HEK293 (cell line): ENCODE measurements at regions not wholly inside any gene's neighbourhood (a gene's known extent, or its start where the extent isn't known, plus 50 kb on each side); places are given as distances from the start of the nearest gene placed in this dataset.

Source experiments
- CTCF ChIA-PET: fragments of 350-600 bp; formaldehyde crosslinking; extraction: SDS; loops from one replicate; lab custom pipeline; 2021; ENCODE audit warnings: antibody characterized with exemption; lab: Yijun Ruan, JAX
- POLR2A ChIA-PET: fragments of 300-600 bp; formaldehyde crosslinking; extraction: SDS; loops from one replicate; lab custom pipeline; 2020; ENCODE audit warnings: antibody characterized with exemption, inconsistent platforms; lab: Yijun Ruan, JAX
- H3K27ac ChIP-seq: fragments of 200-500 bp; sonication (Bioruptor generic); 2 replicates; pipeline ENCODE4 v1.5.1; 2014; ENCODE audit warnings: low read depth, low read length, control low read depth, inconsistent platforms; ENCODE audit errors: extremely low read depth
- H3K36me3 ChIP-seq, 2 experiments: fragments of 200-500 bp in 1 of 2; sonication (Bioruptor generic) in 1 of 2; 1 replicate in 1 of 2; 2 replicates in 1 of 2; pipeline ENCODE4 v1.5.1; 2014 to 2017; ENCODE audit warnings: inconsistent platforms in 2 of 2, low read length in 2 of 2; ENCODE audit not compliant: control insufficient read depth in 2 of 2, insufficient read depth in 1 of 2
- H3K4me1 ChIP-seq: fragments of 200-500 bp; sonication (Bioruptor generic); 2 replicates; pipeline ENCODE4 v1.5.1; 2014; ENCODE audit warnings: mild to moderate bottlenecking, low read length, inconsistent platforms; ENCODE audit not compliant: control insufficient read depth, insufficient read depth
- H3K4me3 ChIP-seq: 2 replicates; pipeline ENCODE4 v1.5.1; 2011; ENCODE audit warnings: low read depth, mild to moderate bottlenecking, control low read depth, low read length, moderate library complexity
- H3K9me3 ChIP-seq: fragments of 200-500 bp; sonication (Bioruptor generic); 2 replicates; pipeline ENCODE4 v1.5.1; 2014; ENCODE audit warnings: low read depth, low read length, inconsistent platforms; ENCODE audit not compliant: control insufficient read depth, insufficient read depth
- ELK4 ChIP-seq: IDR thresholded peaks from 2 replicates; pipeline ENCODE4 v1.6.1; 2011; ENCODE audit warnings: mild to moderate bottlenecking, low read depth, low read length, borderline replicate concordance
- FEZF1 ChIP-seq: fragments of 450-650 bp; formaldehyde crosslinking; IDR thresholded peaks from 2 replicates; pipeline ENCODE4 v1.5.1; 2016; ENCODE audit warnings: missing biosample characterization, missing genetic modification characterization
- PRDM2 ChIP-seq: fragments of 450-650 bp; formaldehyde crosslinking; IDR thresholded peaks from 2 replicates; pipeline ENCODE4 v1.5.1; 2016; ENCODE audit warnings: missing biosample characterization, missing genetic modification characterization, borderline replicate concordance
- SP2 ChIP-seq: fragments of 450-650 bp; formaldehyde crosslinking; IDR thresholded peaks from 2 replicates; pipeline ENCODE4 v1.5.1; 2016; ENCODE audit warnings: missing biosample characterization, missing genetic modification characterization
- ZEB2 ChIP-seq: fragments of 450-650 bp; formaldehyde crosslinking; IDR thresholded peaks from 2 replicates; pipeline ENCODE4 v1.5.1; 2016; ENCODE audit warnings: missing biosample characterization, missing genetic modification characterization
- ZNF157 ChIP-seq: fragments of 450-650 bp; formaldehyde crosslinking; IDR thresholded peaks from 2 replicates; pipeline ENCODE4 v1.5.1; 2016; ENCODE audit warnings: missing biosample characterization, missing genetic modification characterization
- ZNF184 ChIP-seq: fragments of 450-650 bp; IDR thresholded peaks from 2 replicates; pipeline ENCODE4 v1.5.1; 2018; ENCODE audit warnings: missing biosample characterization, mild to moderate bottlenecking, missing genetic modification characterization
- ZNF354C ChIP-seq: fragments of 450-650 bp; formaldehyde crosslinking; IDR thresholded peaks from 2 replicates; pipeline ENCODE4 v1.5.1; 2016; ENCODE audit warnings: missing biosample characterization, missing genetic modification characterization, low read depth, borderline replicate concordance
- ZNF394 ChIP-seq: fragments of 450-650 bp; formaldehyde crosslinking; IDR thresholded peaks from 2 replicates; pipeline ENCODE4 v1.5.1; 2016; ENCODE audit warnings: missing biosample characterization, missing genetic modification characterization, mild to moderate bottlenecking, moderate library complexity, borderline replicate concordance
- ZNF423 ChIP-seq: fragments of 450-650 bp; formaldehyde crosslinking; IDR thresholded peaks from 2 replicates; pipeline ENCODE4 v1.5.1; 2016; ENCODE audit warnings: missing biosample characterization, missing genetic modification characterization
- ZNF514 ChIP-seq: fragments of 450-650 bp; formaldehyde crosslinking; IDR thresholded peaks from 2 replicates; pipeline ENCODE4 v1.5.1; 2016; ENCODE audit warnings: missing biosample characterization, missing genetic modification characterization
- ZNF518A ChIP-seq: fragments of 450-650 bp; formaldehyde crosslinking; conservative IDR thresholded peaks from 2 replicates; pipeline ENCODE4 v1.5.1; 2016; ENCODE audit warnings: low read depth, missing biosample characterization, missing genetic modification characterization
- ZNF529 ChIP-seq: fragments of 450-650 bp; formaldehyde crosslinking; IDR thresholded peaks from 2 replicates; pipeline ENCODE4 v1.5.1; 2017; ENCODE audit warnings: missing genetic modification characterization, missing biosample characterization; ENCODE audit not compliant: insufficient replicate concordance
- ZNF639 ChIP-seq: fragments of 450-650 bp; formaldehyde crosslinking; IDR thresholded peaks from 2 replicates; pipeline ENCODE4 v1.5.1; 2016; ENCODE audit warnings: missing biosample characterization, missing genetic modification characterization
- ZNF704 ChIP-seq: fragments of 450-650 bp; formaldehyde crosslinking; IDR thresholded peaks from 2 replicates; pipeline ENCODE4 v1.5.1; 2016; ENCODE audit warnings: missing biosample characterization, missing genetic modification characterization

GRCh38 chr13:24085662-24086061 is 74.9 kb upstream of the SPATA13 start:
- Histone ChIP-seq H3K4me3 (no peak overlapping the region), H3K36me3 (no peaks in the 10 kb centered on the region), H3K4me1 (no peaks in the 10 kb centered on the region), H3K9me3 (no peaks in the 10 kb centered on the region), H3K27ac (no peak overlapping the region)
- ChIA-PET POLR2A (no interaction called here), CTCF (no interaction called here)
- TF ChIP-seq ZNF514 (no peak), ELK4 (no peak), SP2 (tag by site-specific recombination) (no peak), ZNF639 (tag by site-specific recombination) (no peak), ZNF394 (tag by site-specific recombination) (no peak), ZNF529 (tag by site-specific recombination) (no peak), ZNF354C (tag by site-specific recombination) (no peak), FEZF1 (tag by site-specific recombination) (no peak), ZNF704 (tag by site-specific recombination) (no peak), ZNF518A (no peak), ZNF157 (no peak)

- Histone ChIP-seq H3K27ac (no peak overlapping the region), H3K4me1 (no peaks in the 10 kb centered on the region), H3K36me3 (no peaks in the 10 kb centered on the region), H3K9me3 (no peaks in the 10 kb centered on the region), H3K4me3 (no peak overlapping the region)
- TF ChIP-seq ZEB2 (no peak), ZNF423 (tag by site-specific recombination) (no peak), PRDM2 (tag by site-specific recombination) (no peak), ZNF184 (tag by site-specific recombination) (no peak)
- ChIA-PET POLR2A (no interaction called here), CTCF (no interaction called here)
Measured at GRCh38 chr13:24086642-24087041, 73.9 kb upstream of the SPATA13 start.
